ENCODE measurements at regions not wholly inside any gene's neighbourhood (a gene's known extent, or its start where the extent isn't known, plus 50 kb on each side); places are given as distances from the start of the nearest gene placed in this dataset.

- no peaks in the 10 kb centered on the region for H3K27me3 Mint-ChIP-seq (ENCODE audit: low read depth)
- no peaks in the 10 kb centered on the region for H3K4me1 Mint-ChIP-seq (ENCODE audit: low read depth)
- no peaks in the 10 kb centered on the region for H3K9me3 Mint-ChIP-seq
- CTCF ChIA-PET, result no interaction called here
- no peak overlapping the region for H3K4me3 Mint-ChIP-seq
- no peak for DNase-seq
- H3K36me3 Mint-ChIP-seq (ENCODE audit: low read depth), result no peaks in the 10 kb centered on the region
- intact Hi-C loops (cut with micrococcal nuclease), result no loop called here
- no peak overlapping the region for H3K27ac Mint-ChIP-seq
Observed at GRCh38 chr18:76167845-76168621, 327.0 kb downstream of the ZNF516 start.

- Mint-ChIP-seq H3K4me1 (ENCODE audit: low read depth) (no peaks in the 10 kb centered on the region), H3K36me3 (ENCODE audit: low read depth) (no peaks in the 10 kb centered on the region), H3K9me3 (no peaks in the 10 kb centered on the region), H3K27me3 (ENCODE audit: low read depth) (no peaks in the 10 kb centered on the region), H3K4me3 (no peak overlapping the region), H3K27ac (no peak overlapping the region)
- no peak for DNase-seq
- intact Hi-C loops (cut with micrococcal nuclease), result no loop called here
- CTCF ChIA-PET, result no interaction called here
Observed at GRCh38 chr18:76167410-76167809, 327.6 kb downstream of the ZNF516 start.

DNA sequence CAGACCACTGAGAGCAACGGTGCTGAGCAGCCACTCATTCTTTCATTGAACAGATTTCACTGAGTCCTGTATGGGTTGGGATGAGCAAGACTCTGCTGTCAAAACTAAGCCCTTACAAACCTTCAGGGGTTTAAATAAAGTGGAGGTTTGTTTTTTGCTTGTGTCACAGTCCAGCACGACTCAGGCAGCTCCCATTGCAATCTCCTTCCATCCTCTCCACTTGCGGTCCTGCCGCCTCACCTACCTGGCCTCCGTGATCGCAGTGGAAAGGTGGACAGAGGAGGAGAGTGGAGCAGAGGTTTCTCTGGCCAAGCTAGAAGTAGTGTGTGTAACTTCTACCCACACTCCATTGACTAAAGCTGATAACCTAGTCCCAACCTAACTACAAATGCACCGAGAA is 332.2 kb downstream of the ZNF516 start:
- Mint-ChIP-seq H3K4me1 (ENCODE audit: low read depth) (no peaks in the 10 kb centered on the region), H3K9me3 (no peaks in the 10 kb centered on the region)
- CTCF ChIA-PET, result no interaction called here

DNA sequence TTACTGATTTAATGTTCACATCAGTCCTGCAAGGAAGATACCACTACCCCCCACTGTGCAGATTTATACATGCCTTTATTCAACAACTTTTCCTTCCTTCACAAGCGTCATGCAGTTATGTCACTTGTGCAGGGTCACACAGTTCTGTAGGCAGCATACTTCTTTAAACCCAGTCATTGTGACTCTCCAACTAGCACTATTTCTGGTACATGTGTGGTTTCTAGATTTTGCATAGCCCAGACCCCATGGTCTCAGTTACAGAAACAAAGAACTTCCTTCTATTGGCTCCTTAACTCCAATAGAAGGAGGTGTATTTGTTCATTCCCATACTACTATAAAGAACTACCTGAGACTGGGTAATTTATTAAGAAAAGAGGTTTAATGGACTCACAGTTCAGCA is 333.1 kb downstream of the ZNF516 start:
- Mint-ChIP-seq H3K9me3 (no peaks in the 10 kb centered on the region), H3K27ac (no peak overlapping the region), H3K4me1 (ENCODE audit: low read depth) (no peaks in the 10 kb centered on the region), H3K4me3 (no peak overlapping the region), H3K27me3 (ENCODE audit: low read depth) (no peaks in the 10 kb centered on the region), H3K36me3 (ENCODE audit: low read depth) (no peaks in the 10 kb centered on the region)
- CTCF ChIA-PET, result no interaction called here
- intact Hi-C loops (cut with micrococcal nuclease), result no loop called here
- no peak for DNase-seq

More for the DNA sequence above, 332.2 kb downstream of the ZNF516 start:
- Mint-ChIP-seq H3K4me3 (no peak overlapping the region), H3K27ac (no peak overlapping the region), H3K36me3 (ENCODE audit: low read depth) (no peaks in the 10 kb centered on the region), H3K27me3 (ENCODE audit: low read depth) (no peaks in the 10 kb centered on the region)
- intact Hi-C loops (cut with micrococcal nuclease), result no loop called here
- DNase-seq, result no peak

DNA sequence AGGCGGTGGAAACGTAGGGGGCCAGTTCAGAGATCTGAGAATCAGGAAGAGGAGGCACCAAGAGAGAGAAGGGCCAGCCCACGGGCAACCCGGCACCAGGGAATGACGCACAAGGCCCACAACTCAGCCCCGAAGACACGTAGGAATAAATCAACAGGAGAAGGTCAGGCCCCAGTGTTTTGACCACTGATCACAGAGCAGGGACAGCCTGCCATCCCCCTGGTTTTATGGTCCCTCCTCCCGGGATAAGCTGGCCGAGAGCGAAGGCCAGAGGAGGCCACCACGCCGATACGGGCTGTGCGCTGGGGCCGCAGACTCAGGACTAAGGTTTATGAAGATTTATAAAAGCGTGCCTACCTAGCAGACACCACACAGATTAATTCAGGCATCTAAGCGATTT is 341.4 kb downstream of the ZNF516 start:
- intact Hi-C loops (cut with micrococcal nuclease), result no loop called here
- H3K27me3 Mint-ChIP-seq (ENCODE audit: low read depth), result no peaks in the 10 kb centered on the region
- no peak overlapping the region for H3K27ac Mint-ChIP-seq
- CTCF ChIA-PET, result no interaction called here
- H3K9me3 Mint-ChIP-seq, result no peaks in the 10 kb centered on the region
- no peaks in the 10 kb centered on the region for H3K4me1 Mint-ChIP-seq (ENCODE audit: low read depth)
- no peak overlapping the region for H3K4me3 Mint-ChIP-seq
- DNase-seq, result no peak
- H3K36me3 Mint-ChIP-seq (ENCODE audit: low read depth), result no peaks in the 10 kb centered on the region

- H3K36me3 Mint-ChIP-seq (ENCODE audit: low read depth), result no peaks in the 10 kb centered on the region
- intact Hi-C loops (cut with micrococcal nuclease), result no loop called here
- no peak overlapping the region for H3K4me3 Mint-ChIP-seq
- H3K9me3 Mint-ChIP-seq, result no peaks in the 10 kb centered on the region
- H3K4me1 Mint-ChIP-seq (ENCODE audit: low read depth), result no peaks in the 10 kb centered on the region
- H3K27ac Mint-ChIP-seq, result no peak overlapping the region
- no peak for DNase-seq
- no peaks in the 10 kb centered on the region for H3K27me3 Mint-ChIP-seq (ENCODE audit: low read depth)
- CTCF ChIA-PET, result no interaction called here
Observed at GRCh38 chr18:76149734-76150133, 345.3 kb downstream of the ZNF516 start.

DNA sequence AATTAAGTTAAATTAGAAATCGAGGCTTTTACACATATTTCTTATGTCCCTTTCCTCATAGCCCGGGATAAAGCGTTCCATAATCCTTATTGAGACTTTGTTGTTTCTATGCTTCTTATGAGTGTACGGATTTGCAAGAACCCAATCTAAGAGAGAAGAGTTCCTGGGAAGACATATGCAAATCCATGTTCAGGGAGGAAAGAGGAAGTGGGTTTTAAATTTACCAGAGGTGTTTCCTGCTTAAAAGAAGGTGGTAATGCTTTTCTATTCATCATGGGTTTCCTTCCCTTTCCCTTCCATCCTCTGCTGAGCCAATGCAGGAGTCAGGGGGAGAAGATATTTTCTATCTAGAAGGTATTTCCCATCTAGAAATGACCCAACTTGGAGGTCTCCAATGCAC is 345.8 kb downstream of the ZNF516 start:
- Mint-ChIP-seq H3K9me3 (no peaks in the 10 kb centered on the region), H3K36me3 (ENCODE audit: low read depth) (no peaks in the 10 kb centered on the region), H3K27ac (no peak overlapping the region), H3K4me3 (no peak overlapping the region), H3K4me1 (ENCODE audit: low read depth) (no peaks in the 10 kb centered on the region), H3K27me3 (ENCODE audit: low read depth) (no peaks in the 10 kb centered on the region)
- DNase-seq, result no peak
- CTCF ChIA-PET, result no interaction called here
- intact Hi-C loops (cut with micrococcal nuclease), result no loop called here

DNA sequence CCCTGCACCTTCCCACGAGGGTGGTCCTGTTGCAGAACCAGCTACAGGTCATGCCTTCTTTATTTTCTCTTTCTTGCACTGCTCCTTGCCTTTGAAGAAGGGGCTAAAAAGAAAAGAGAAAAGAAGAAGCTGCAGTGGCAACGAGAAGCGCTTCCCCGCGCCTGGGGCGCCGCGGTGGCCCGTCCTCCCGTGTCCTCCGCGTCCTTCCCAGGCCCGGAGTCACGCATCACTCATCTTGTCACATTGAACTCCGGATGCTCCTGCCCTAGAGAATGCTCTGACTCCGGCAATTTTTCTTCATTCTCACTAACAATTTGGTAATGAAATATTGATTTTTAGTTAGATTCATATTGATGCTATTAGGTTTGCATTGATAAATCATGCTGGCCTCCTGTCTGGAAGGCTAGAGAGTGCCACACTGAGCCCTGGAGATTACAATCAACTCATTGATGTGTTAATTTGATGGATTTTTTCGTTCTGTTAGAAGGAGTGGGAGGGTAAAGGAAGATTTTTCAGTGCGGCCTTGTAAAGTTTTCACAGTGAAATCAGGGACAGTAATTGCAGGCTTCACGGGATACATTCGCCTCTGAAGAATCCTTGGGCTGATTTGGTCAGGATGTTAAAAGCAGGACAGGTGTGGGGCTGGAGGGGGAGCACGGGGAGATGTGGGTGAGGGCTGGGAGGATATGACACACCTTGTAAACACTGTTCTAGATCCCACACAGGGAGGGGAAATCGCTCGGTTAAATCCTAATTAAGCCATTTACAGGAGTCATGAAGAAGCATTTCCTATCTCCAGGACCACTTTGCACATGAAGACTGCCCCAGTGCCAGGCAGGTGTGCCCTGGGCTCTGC is 349.3 kb downstream of the ZNF516 start:
- Mint-ChIP-seq H3K36me3 (ENCODE audit: low read depth) (no peaks in the 10 kb centered on the region), H3K27ac (no peak overlapping the region), H3K27me3 (ENCODE audit: low read depth) (peaks cover 6% of the 10 kb centered on the region), H3K4me1 (ENCODE audit: low read depth) (no peaks in the 10 kb centered on the region), H3K9me3 (no peaks in the 10 kb centered on the region), H3K4me3 (no peak overlapping the region)
- CTCF ChIA-PET, result no interaction called here
- intact Hi-C loops (cut with micrococcal nuclease), result no loop called here
- no peak for DNase-seq

DNA sequence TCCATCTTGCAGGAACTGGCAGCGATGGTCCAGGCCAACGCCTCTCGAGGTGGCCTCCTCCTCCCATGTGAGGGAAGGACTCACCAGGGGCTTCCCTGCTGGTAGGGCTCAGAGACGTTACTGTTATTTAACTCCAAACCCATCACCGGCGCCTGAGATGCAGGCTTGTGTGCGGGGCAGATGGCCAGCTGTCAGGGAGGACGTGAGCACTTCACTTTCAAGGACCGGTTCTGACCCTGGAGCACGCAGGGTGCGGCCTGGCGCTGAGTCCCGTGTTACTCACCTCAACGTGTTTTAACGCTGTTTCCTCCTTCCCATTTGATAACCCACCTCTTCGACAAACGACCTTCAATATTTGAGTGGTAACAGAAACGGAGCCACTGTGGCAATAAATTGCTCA is 350.2 kb downstream of the ZNF516 start:
- CTCF ChIA-PET, result no interaction called here
- Mint-ChIP-seq H3K4me1 (ENCODE audit: low read depth) (no peaks in the 10 kb centered on the region), H3K36me3 (ENCODE audit: low read depth) (no peaks in the 10 kb centered on the region), H3K4me3 (no peak overlapping the region), H3K27ac (no peak overlapping the region), H3K9me3 (no peaks in the 10 kb centered on the region), H3K27me3 (ENCODE audit: low read depth) (peaks cover 6% of the 10 kb centered on the region)
- intact Hi-C loops (cut with micrococcal nuclease), result no loop called here
- DNase-seq, result no peak

DNA sequence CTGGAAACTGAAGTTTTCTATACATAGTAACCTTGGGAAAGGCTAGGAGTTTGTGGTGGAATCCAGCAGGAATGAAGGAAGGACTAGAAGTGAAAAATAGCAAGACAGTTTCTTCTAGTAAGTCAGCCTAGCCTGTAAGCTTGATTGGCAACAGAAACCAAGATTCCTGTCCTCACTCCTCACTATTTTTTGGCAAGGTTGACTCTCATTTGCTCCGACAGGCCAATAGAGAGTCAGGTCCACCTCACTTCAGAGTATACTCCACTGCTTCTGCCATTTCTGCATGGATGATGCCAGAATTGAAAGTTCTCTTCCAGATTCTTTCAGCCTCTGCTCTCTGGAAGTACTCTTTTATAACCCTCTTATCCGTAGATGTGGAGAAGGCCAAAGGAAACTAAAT is 352.4 kb downstream of the ZNF516 start:
- Mint-ChIP-seq H3K27ac (no peak overlapping the region), H3K9me3 (no peaks in the 10 kb centered on the region), H3K36me3 (ENCODE audit: low read depth) (no peaks in the 10 kb centered on the region), H3K4me1 (ENCODE audit: low read depth) (no peaks in the 10 kb centered on the region), H3K27me3 (ENCODE audit: low read depth) (peaks cover 6% of the 10 kb centered on the region), H3K4me3 (no peak overlapping the region)
- intact Hi-C loops (cut with micrococcal nuclease), result no loop called here
- CTCF ChIA-PET, result no interaction called here
- no peak for DNase-seq

- Mint-ChIP-seq H3K4me3 (no peak overlapping the region), H3K27ac (no peak overlapping the region), H3K9me3 (no peaks in the 10 kb centered on the region), H3K36me3 (ENCODE audit: low read depth) (no peaks in the 10 kb centered on the region), H3K27me3 (ENCODE audit: low read depth) (peaks cover 6% of the 10 kb centered on the region), H3K4me1 (ENCODE audit: low read depth) (peaks cover under 1% of the 10 kb centered on the region)
- intact Hi-C loops (cut with micrococcal nuclease), result no loop called here
- DNase-seq, result no peak
- CTCF ChIA-PET, result no interaction called here
Observed at GRCh38 chr18:76139844-76140243, 355.2 kb downstream of the ZNF516 start.

DNA sequence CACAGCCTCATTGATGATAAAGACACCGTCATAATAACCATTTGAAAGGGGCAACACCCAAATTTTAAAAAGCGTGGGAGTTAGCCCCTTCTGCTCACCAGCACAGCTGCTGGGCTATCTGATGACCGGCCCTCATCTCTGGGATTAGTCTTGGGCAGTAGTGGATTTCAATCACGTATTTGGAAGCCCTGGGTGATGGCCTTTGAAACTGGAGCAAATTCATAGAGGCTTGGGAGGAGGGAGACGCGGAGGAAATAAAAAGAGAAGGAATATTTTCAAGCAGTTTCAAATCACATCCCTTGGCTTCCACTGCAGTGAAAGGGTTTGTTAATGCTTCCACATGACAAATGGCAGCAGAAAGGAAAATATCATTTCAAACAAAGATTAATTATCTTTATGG is 357.8 kb downstream of the ZNF516 start:
- Mint-ChIP-seq H3K27ac (no peak overlapping the region), H3K4me1 (ENCODE audit: low read depth) (peaks cover 5% of the 10 kb centered on the region), H3K27me3 (ENCODE audit: low read depth) (peaks cover 11% of the 10 kb centered on the region), H3K9me3 (no peaks in the 10 kb centered on the region), H3K36me3 (ENCODE audit: low read depth) (no peaks in the 10 kb centered on the region), H3K4me3 (no peak overlapping the region)
- CTCF ChIA-PET, result no interaction called here
- no peak for DNase-seq
- intact Hi-C loops (cut with micrococcal nuclease), result no loop called here

GRCh38 chr18:76136701-76137100 is 358.3 kb downstream of the ZNF516 start:
- Mint-ChIP-seq H3K36me3 (ENCODE audit: low read depth) (no peaks in the 10 kb centered on the region), H3K27ac (no peak overlapping the region), H3K4me3 (no peak overlapping the region), H3K9me3 (no peaks in the 10 kb centered on the region), H3K27me3 (ENCODE audit: low read depth) (peaks cover 8% of the 10 kb centered on the region), H3K4me1 (ENCODE audit: low read depth) (peaks cover 5% of the 10 kb centered on the region)
- no peak for DNase-seq
- CTCF ChIA-PET, result no interaction called here
- intact Hi-C loops (cut with micrococcal nuclease), result no loop called here

All from activated naive CD4-positive, alpha-beta T cell treated with anti-CD3 and anti-CD28 coated beads for 36 hours (primary cell).